Activated T-helper 1 cell treated with anti-CD3 and anti-CD28 coated beads, Interleukin-12 subunit alpha, Interleukin-12 subunit beta, Interleukin-2, Interleukin-4 antibody, amounts not matched to agents 30 ng/mL and 10 ng/mL and 1 ng/mL, durations not matched to agents 14 hours and 24 hours and 36 hours (primary cell): ENCODE measurements at regions not wholly inside any gene's neighbourhood (a gene's known extent, or its start where the extent isn't known, plus 50 kb on each side); places are given as distances from the start of the nearest gene placed in this dataset.

Experiments
- DNase-seq: peaks from one replicate; pipeline ENCODE4 v3.0.0; 2021; ENCODE audit warnings: low spot score
- H3K27ac Mint-ChIP-seq: one replicate; pipeline ENCODE4 v1.8.0; 2021; ENCODE audit warnings: mild to moderate bottlenecking, mixed read lengths
- H3K27me3 Mint-ChIP-seq: one replicate; pipeline ENCODE4 v1.8.0; 2022; ENCODE audit warnings: mild to moderate bottlenecking, moderate library complexity, mixed read lengths; ENCODE audit not compliant: insufficient read depth
- H3K36me3 Mint-ChIP-seq: one replicate; pipeline ENCODE4 v1.8.0; 2021; ENCODE audit warnings: low read depth, mixed read lengths
- H3K4me1 Mint-ChIP-seq: one replicate; pipeline ENCODE4 v1.8.0; 2021; ENCODE audit warnings: low read depth, mixed read lengths
- H3K4me3 Mint-ChIP-seq: one replicate; pipeline ENCODE4 v1.8.0; 2021; ENCODE audit warnings: mild to moderate bottlenecking, moderate library complexity, mixed read lengths
- H3K9me3 Mint-ChIP-seq: one replicate; pipeline ENCODE4 v1.8.0; 2021; ENCODE audit warnings: mixed read lengths
- intact Hi-C: fragments of 100-400 bp; cut with micrococcal nuclease; formaldehyde crosslinking; loops from one replicate; pipeline ENCODE4 v1.15.1; 2024

GRCh38 chr3:13171704-13172643 is 98.7 kb upstream of the IQSEC1 start:
- Mint-ChIP-seq H3K4me1 (no peaks in the 10 kb centered on the region), H3K36me3 (no peaks in the 10 kb centered on the region), H3K9me3 (no peaks in the 10 kb centered on the region), H3K27me3 (peaks cover 3% of the 10 kb centered on the region), H3K27ac (no peak overlapping the region), H3K4me3 (no peak overlapping the region)
- DNase-seq = no peak
- intact Hi-C loops = no loop called here

DNA sequence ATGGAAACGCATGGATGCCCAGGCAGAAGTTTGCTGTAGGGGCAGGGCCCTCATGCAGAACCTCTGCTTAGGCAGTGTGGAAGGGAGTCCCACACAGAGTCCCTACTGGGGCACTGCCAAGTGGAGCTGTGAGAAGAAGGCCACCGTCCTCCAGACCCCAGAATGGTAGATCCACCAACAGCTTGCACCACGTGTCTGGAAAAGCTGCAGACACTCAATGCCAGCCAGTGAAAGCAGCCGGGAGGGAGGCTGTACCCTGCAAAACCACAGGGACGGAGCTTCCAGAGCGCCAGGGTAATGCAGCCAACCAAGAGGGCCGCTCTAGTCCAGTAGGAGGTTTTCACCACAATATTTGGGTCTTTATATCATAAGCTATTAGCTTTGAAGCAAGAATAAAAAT is 97.1 kb upstream of the IQSEC1 start:
- Mint-ChIP-seq H3K9me3 (no peaks in the 10 kb centered on the region), H3K27ac (no peak overlapping the region), H3K4me3 (no peak overlapping the region), H3K4me1 (no peaks in the 10 kb centered on the region), H3K27me3 (peaks cover 3% of the 10 kb centered on the region), H3K36me3 (no peaks in the 10 kb centered on the region)
- no peak for DNase-seq
- intact Hi-C loops = no loop called here

GRCh38 chr3:13168391-13168790 is 95.2 kb upstream of the IQSEC1 start:
- intact Hi-C loops = no loop called here
- Mint-ChIP-seq H3K36me3 (no peaks in the 10 kb centered on the region), H3K27ac (no peak overlapping the region), H3K4me1 (no peaks in the 10 kb centered on the region), H3K27me3 (peaks cover 9% of the 10 kb centered on the region), H3K4me3 (no peak overlapping the region), H3K9me3 (no peaks in the 10 kb centered on the region)
- DNase-seq = no peak

GRCh38 chr3:13167829-13168228 is 94.6 kb upstream of the IQSEC1 start:
- no peaks in the 10 kb centered on the region for H3K4me1 Mint-ChIP-seq
- no peaks in the 10 kb centered on the region for H3K9me3 Mint-ChIP-seq
- intact Hi-C loops = no loop called here
- peaks cover 9% of the 10 kb centered on the region for H3K27me3 Mint-ChIP-seq
- no peak for DNase-seq
- no peak overlapping the region for H3K27ac Mint-ChIP-seq
- H3K36me3 Mint-ChIP-seq = no peaks in the 10 kb centered on the region
- H3K4me3 Mint-ChIP-seq = no peak overlapping the region

- H3K4me3 Mint-ChIP-seq = no peak overlapping the region
- H3K36me3 Mint-ChIP-seq = no peaks in the 10 kb centered on the region
- H3K9me3 Mint-ChIP-seq = no peaks in the 10 kb centered on the region
- H3K27ac Mint-ChIP-seq = no peak overlapping the region
- no peaks in the 10 kb centered on the region for H3K4me1 Mint-ChIP-seq
- H3K27me3 Mint-ChIP-seq = peaks cover 9% of the 10 kb centered on the region
- DNase-seq = no peak
- intact Hi-C loops = no loop called here
These were observed 94.0 kb upstream of the IQSEC1 start for GRCh38 chr3:13167064-13167743.

DNA sequence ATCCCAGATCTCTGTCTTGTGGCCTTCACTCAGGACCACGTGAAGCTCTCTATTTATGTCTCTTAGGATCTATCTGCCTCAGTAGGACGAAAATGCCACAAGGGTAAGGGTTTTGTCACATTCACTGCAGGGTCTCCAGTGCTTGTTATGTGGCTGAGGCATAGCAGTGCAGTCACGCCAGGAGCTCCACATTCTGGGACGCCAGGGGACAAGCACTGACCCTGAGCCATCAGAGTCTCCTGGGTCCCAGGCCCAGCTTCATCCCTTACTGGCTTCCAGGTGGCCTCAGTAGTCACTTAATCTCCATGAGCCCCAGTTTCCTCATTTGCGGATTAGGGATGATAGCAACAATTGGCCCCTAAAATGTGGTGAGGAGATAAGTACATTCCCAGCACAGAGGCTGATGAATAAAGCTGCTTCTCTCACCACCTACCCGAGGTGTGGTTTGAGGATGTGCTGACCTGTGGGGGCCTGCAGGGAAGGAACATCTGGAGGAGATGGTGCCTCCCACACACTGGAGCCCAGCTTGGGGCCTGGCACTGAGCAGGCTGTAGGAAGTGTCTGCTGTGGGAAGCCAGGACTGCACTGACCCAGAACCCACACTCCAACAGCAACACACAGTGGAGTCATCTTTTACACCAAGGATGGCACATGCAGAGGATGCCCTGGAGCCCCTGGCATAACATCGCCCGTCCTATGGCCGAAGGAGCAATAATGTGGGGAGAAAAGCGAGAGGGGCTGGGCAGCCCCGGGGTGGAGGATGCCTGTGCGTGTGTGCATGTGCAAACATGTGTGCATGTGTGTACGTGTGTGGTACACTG is 93.2 kb upstream of the IQSEC1 start:
- H3K27me3 Mint-ChIP-seq = peaks cover 9% of the 10 kb centered on the region
- intact Hi-C loops = no loop called here
- no peak for DNase-seq

GRCh38 chr3:13165576-13165975 is 92.3 kb upstream of the IQSEC1 start:
- DNase-seq = no peak
- Mint-ChIP-seq H3K9me3 (no peaks in the 10 kb centered on the region), H3K27ac (no peak overlapping the region), H3K27me3 (peaks cover 9% of the 10 kb centered on the region), H3K4me3 (no peak overlapping the region), H3K4me1 (no peaks in the 10 kb centered on the region), H3K36me3 (no peaks in the 10 kb centered on the region)
- intact Hi-C loops = no loop called here

More for the DNA sequence above, 93.2 kb upstream of the IQSEC1 start:
- H3K36me3 Mint-ChIP-seq = no peaks in the 10 kb centered on the region
- no peaks in the 10 kb centered on the region for H3K4me1 Mint-ChIP-seq
- no peak overlapping the region for H3K4me3 Mint-ChIP-seq
- no peaks in the 10 kb centered on the region for H3K9me3 Mint-ChIP-seq
- H3K27ac Mint-ChIP-seq = no peak overlapping the region

- no peaks in the 10 kb centered on the region for H3K4me1 Mint-ChIP-seq
- no peaks in the 10 kb centered on the region for H3K9me3 Mint-ChIP-seq
- no peak for DNase-seq
- intact Hi-C loops = no loop called here
- H3K4me3 Mint-ChIP-seq = no peak overlapping the region
- no peak overlapping the region for H3K27ac Mint-ChIP-seq
- no peaks in the 10 kb centered on the region for H3K36me3 Mint-ChIP-seq
- peaks cover 9% of the 10 kb centered on the region for H3K27me3 Mint-ChIP-seq
These were observed 91.8 kb upstream of the IQSEC1 start for GRCh38 chr3:13164893-13165492.

DNA sequence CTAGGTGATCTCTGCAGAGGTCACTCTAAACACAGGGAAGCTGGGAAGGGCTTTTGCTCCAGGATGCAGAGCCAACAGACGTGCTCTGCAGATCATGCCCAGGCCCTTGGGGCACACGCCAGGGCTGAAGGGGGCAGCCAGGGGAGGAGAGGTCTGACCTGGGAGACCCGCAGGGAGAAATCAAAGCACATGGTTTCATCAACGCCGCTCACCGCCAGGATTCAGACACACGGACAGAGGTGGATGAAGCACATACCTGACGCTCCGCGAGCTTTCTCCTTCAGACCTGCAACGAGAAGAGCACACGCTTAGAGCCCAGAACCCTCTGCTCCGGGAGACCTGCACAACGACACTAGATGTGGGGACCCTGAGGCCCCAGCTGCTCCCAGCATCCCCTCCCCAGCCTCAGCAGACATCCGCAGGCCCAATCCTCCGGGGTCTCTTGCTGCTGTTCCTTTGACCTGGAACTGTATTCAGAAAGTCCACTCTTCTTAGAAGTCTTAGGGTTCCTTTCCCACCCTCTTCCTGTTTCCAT is 90.7 kb upstream of the IQSEC1 start:
- no peaks in the 10 kb centered on the region for H3K9me3 Mint-ChIP-seq
- no peak overlapping the region for H3K27ac Mint-ChIP-seq
- H3K4me1 Mint-ChIP-seq = no peaks in the 10 kb centered on the region
- no peak for DNase-seq
- H3K36me3 Mint-ChIP-seq = no peaks in the 10 kb centered on the region
- H3K4me3 Mint-ChIP-seq = no peak overlapping the region
- intact Hi-C loops = no loop called here
- peaks cover 6% of the 10 kb centered on the region for H3K27me3 Mint-ChIP-seq

GRCh38 chr3:13162549-13163320 is 89.5 kb upstream of the IQSEC1 start:
- peaks cover 6% of the 10 kb centered on the region for H3K27me3 Mint-ChIP-seq
- no peaks in the 10 kb centered on the region for H3K4me1 Mint-ChIP-seq
- intact Hi-C loops = no loop called here
- H3K27ac Mint-ChIP-seq = no peak overlapping the region
- H3K36me3 Mint-ChIP-seq = no peaks in the 10 kb centered on the region
- H3K4me3 Mint-ChIP-seq = no peak overlapping the region
- DNase-seq = no peak
- H3K9me3 Mint-ChIP-seq = no peaks in the 10 kb centered on the region

DNA sequence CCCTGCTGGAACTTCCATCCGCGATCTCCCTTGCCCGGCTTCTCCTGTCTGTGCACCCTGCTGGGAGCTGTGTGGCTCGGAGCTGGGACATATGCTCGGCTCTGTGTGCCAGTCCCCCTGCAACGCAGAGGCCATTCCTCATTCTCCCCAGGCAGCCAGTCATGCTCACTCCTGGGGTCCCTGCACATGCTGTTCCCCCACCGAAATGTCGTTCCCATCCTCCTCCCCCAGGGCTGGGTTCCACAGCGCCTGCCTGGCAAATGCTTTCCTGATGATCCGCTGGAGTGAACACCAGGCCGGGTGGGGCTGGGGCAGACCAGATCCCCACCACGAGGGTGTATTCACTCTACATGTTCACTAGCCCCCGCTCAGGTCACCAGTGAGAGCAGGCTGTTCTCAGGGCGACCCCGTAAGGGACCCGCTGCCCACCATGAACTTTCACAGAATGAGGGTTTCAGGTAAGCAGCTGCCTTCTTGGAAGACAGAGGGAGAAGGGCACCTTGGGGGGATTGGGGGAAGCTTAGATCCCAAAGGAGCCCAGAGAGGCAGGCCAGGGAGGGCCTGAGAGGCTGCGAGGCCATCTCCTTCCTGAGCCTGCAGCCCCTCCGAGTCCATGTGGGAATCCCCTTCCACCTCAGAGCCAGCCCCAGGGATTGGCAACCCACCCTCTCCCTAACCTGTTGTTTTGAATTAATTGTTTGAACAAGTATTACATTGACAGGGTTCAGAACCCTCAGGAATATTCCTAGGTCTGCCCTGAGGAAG is 88.7 kb upstream of the IQSEC1 start:
- Mint-ChIP-seq H3K27ac (no peak overlapping the region), H3K4me3 (no peak overlapping the region)
- intact Hi-C loops = no loop called here

More for the DNA sequence above, 88.7 kb upstream of the IQSEC1 start:
- Mint-ChIP-seq H3K36me3 (no peaks in the 10 kb centered on the region), H3K4me1 (no peaks in the 10 kb centered on the region), H3K27me3 (peaks cover 6% of the 10 kb centered on the region), H3K9me3 (peaks cover under 1% of the 10 kb centered on the region)
- DNase-seq = no peak
